GM19455 (cell line): ENCODE measurements at regions not wholly inside any gene's neighbourhood (a gene's known extent, or its start where the extent isn't known, plus 50 kb on each side); places are given as distances from the start of the nearest gene placed in this dataset.

Experiments
- ATAC-seq: cut with Tn5 transposase; IDR thresholded peaks from one replicate; pipeline ENCODE4 v1.9.1; 2021; ENCODE audit not compliant: unreplicated experiment

GRCh38 chr17:69716556-69716955, 302.1 kb downstream of the MAP2K6 start:
- ATAC-seq = no peak

GRCh38 chr17:69717214-69717613, 302.7 kb downstream of the MAP2K6 start:
- ATAC-seq = no peak

GRCh38 chr17:69717819-69718218, 303.3 kb downstream of the MAP2K6 start:
- no peak for ATAC-seq

GRCh38 chr17:69719474-69720048, 305.1 kb downstream of the MAP2K6 start:
- ATAC-seq = no peak

GRCh38 chr17:69722518-69722917, 308.0 kb downstream of the MAP2K6 start:
- no peak for ATAC-seq

GRCh38 chr17:69723316-69723715, 308.8 kb downstream of the MAP2K6 start:
- ATAC-seq = no peak

- ATAC-seq = no peak
Measured at GRCh38 chr17:69723741-69724140, 309.2 kb downstream of the MAP2K6 start.

GRCh38 chr17:69724238-69724637, 309.7 kb downstream of the MAP2K6 start:
- ATAC-seq = no peak

GRCh38 chr17:69725146-69725545, 310.6 kb downstream of the MAP2K6 start:
- ATAC-seq = no peak

- ATAC-seq = no peak
Measured at GRCh38 chr17:69728816-69729215, 314.3 kb downstream of the MAP2K6 start.

- ATAC-seq = no peak
Measured at GRCh38 chr17:69729944-69730343, 315.4 kb downstream of the MAP2K6 start.

GRCh38 chr17:69732272-69732918, 317.9 kb downstream of the MAP2K6 start:
- ATAC-seq = no peak

GRCh38 chr17:69733171-69734012, 318.9 kb downstream of the MAP2K6 start:
- no peak for ATAC-seq

- no peak for ATAC-seq
Measured at GRCh38 chr17:69734656-69735055, 320.2 kb downstream of the MAP2K6 start.

- ATAC-seq = no peak
Measured at GRCh38 chr17:69735285-69735684, 320.8 kb downstream of the MAP2K6 start.

GRCh38 chr17:69743091-69743490, 328.6 kb downstream of the MAP2K6 start:
- no peak for ATAC-seq

- no peak for ATAC-seq
Measured at GRCh38 chr17:69744512-69745070, 330.1 kb downstream of the MAP2K6 start.

GRCh38 chr17:69749911-69750310, 325.1 kb upstream of the KCNJ16 start:
- no peak for ATAC-seq

GRCh38 chr17:69757688-69758430, 317.2 kb upstream of the KCNJ16 start:
- ATAC-seq = no peak

- ATAC-seq = no peak
Measured at GRCh38 chr17:69760562-69760961, 314.5 kb upstream of the KCNJ16 start.

GRCh38 chr17:69761011-69761410, 314.0 kb upstream of the KCNJ16 start:
- ATAC-seq = no peak
